H1 (cell line): ENCODE measurements at regions not wholly inside any gene's neighbourhood (a gene's known extent, or its start where the extent isn't known, plus 50 kb on each side); places are given as distances from the start of the nearest gene placed in this dataset.

Experiments used
- ATF3 ChIP-seq: IDR thresholded peaks from 2 replicates; pipeline ENCODE4 v1.6.1; 2011; ENCODE audit warnings: low read depth, mild to moderate bottlenecking, low read length; ENCODE audit not compliant: insufficient read depth
- EGR1 ChIP-seq: IDR thresholded peaks from 2 replicates; pipeline ENCODE4 v1.6.1; 2011; ENCODE audit warnings: low read depth, low read length, borderline replicate concordance
- FOSL1 ChIP-seq: IDR thresholded peaks from 2 replicates; pipeline ENCODE4 v1.6.1; 2011; ENCODE audit warnings: mild to moderate bottlenecking, low read depth, low read length, moderate library complexity; ENCODE audit not compliant: insufficient read depth
- HDAC6 ChIP-seq: IDR thresholded peaks from one replicate; pipeline ENCODE4 v1.7.1; 2012; ENCODE audit warnings: low read depth, mild to moderate bottlenecking, inconsistent platforms, low read length, moderate library complexity
- PHF8 ChIP-seq: fragments of 200-600 bp; sonication (generic); conservative IDR thresholded peaks from 2 replicates; pipeline ENCODE4 v1.7.1; 2012; ENCODE audit warnings: low read depth, mild to moderate bottlenecking, inconsistent platforms, low read length, moderate library complexity
- RAD21 ChIP-seq, 2 experiments: IDR thresholded peaks in 1 of 2; conservative IDR thresholded peaks in 1 of 2; 2 replicates each; pipeline ENCODE4 v1.6.1; 2011; ENCODE audit warnings: low read depth in 2 of 2, low read length in 2 of 2, improper control_type of control experiment in 1 of 2, inconsistent platforms in 1 of 2, mild to moderate bottlenecking in 1 of 2, moderate library complexity in 1 of 2
- SP2 ChIP-seq: IDR thresholded peaks from 2 replicates; pipeline ENCODE4 v1.6.1; 2012; ENCODE audit warnings: mild to moderate bottlenecking, low read length, inconsistent platforms
- SUZ12 ChIP-seq: fragments of 200-600 bp; sonication (generic); IDR thresholded peaks from 2 replicates; pipeline ENCODE4 v1.6.1; 2012; ENCODE audit warnings: mild to moderate bottlenecking, inconsistent platforms, low read length, moderate library complexity, mixed read lengths
- YY1 ChIP-seq: IDR thresholded peaks from 2 replicates; pipeline ENCODE4 v1.6.1; 2011; ENCODE audit warnings: low read depth, mild to moderate bottlenecking, low read length

- no peak for TF ChIP-seq ATF3
- no peak for TF ChIP-seq EGR1
- TF ChIP-seq PHF8, result no peak
- TF ChIP-seq SUZ12, result no peak
- TF ChIP-seq SP2, result no peak
- no peak for TF ChIP-seq FOSL1
- no peak for TF ChIP-seq RAD21 (IDR thresholded peaks at IDR 0.05 in 1 of 2, conservative IDR thresholded peaks at IDR 0.05 in 1 of 2; ENCODE audit: low read depth in 2 of 2, low read length in 2 of 2)
- TF ChIP-seq YY1, result no peak
- no peak for TF ChIP-seq HDAC6
Observed at GRCh38 chr6:165939601-165940290, 227.9 kb downstream of the TBXT start (continued).
